ENCODE measurements at regions not wholly inside any gene's neighbourhood (a gene's known extent, or its start where the extent isn't known, plus 50 kb on each side); places are given as distances from the start of the nearest gene placed in this dataset.

- intact Hi-C loops (cut with micrococcal nuclease; ENCODE audit: unreplicated experiment) (no loop called here), in situ Hi-C loops (cut with MboI) (no loop called here)
- DNase-seq (ENCODE audit: low read depth, low spot score) (no peak), ATAC-seq (peak; percentile 69), FAIRE-seq (no peak)
- Histone ChIP-seq H4K20me1 (ENCODE audit: control insufficient read depth, insufficient read depth) (no peaks in the 10 kb centered on the region), H3K9me3 (replicated peaks; ENCODE audit: control insufficient read depth, insufficient read depth, low read length) (no peaks in the 10 kb centered on the region; the same call in 1 of the 3 replicates), H3K79me2 (ENCODE audit: control insufficient read depth, insufficient read depth, low read length) (no peaks in the 10 kb centered on the region), H3K27ac (ENCODE audit: control insufficient read depth, insufficient read depth) (no peak overlapping the region), H2AFZ (ENCODE audit: control insufficient read depth, low read depth, low read length) (no peak overlapping the region), H3K27me3 (replicated peaks in 1 of 2; ENCODE audit: control insufficient read depth in 2 of 2, insufficient read depth in 2 of 2, low read length in 1 of 2) (no peaks in the 10 kb centered on the region; a peak in 1 of 4 replicates), H3K4me3 (no peak overlapping the region), H3K9ac (ENCODE audit: control insufficient read depth, insufficient read depth, low read length) (no peak overlapping the region), H3K36me3 (ENCODE audit: control insufficient read depth in 2 of 2, insufficient read depth in 2 of 2, low read length in 1 of 2) (no peaks in the 10 kb centered on the region), H3K4me1 (ENCODE audit: control insufficient read depth, insufficient read depth, low read length) (no peaks in the 10 kb centered on the region), H3K4me2 (ENCODE audit: control insufficient read depth, insufficient read depth) (no peak overlapping the region)
- BruUV-seq (replicated peaks) = no TSS peak
- ChIA-PET CTCF (no interaction called here), SMC1A (ENCODE audit: uncharacterized antibody, unreplicated experiment) (no interaction called here), POLR2A (no interaction called here), RAD21 (ENCODE audit: unreplicated experiment) (no interaction called here)
- WGBS (ENCODE audit: insufficient coverage, insufficient replicate concordance, low lambda C conversion rate, missing lambda C conversion rate) = 0% methylated on average over 2 of the region's 2 CpGs
- TF ChIP-seq JUNB (IDR thresholded peaks at IDR 0.05) (no peak), HDGF (IDR thresholded peaks at IDR 0.05) (no peak), SREBF1 (IDR thresholded peaks at IDR 0.05; ENCODE audit: low read length) (no peak), PBX3 (IDR thresholded peaks at IDR 0.05; ENCODE audit: insufficient replicate concordance, low read depth, low read length) (no peak), ASH2L (IDR thresholded peaks at IDR 0.05; ENCODE audit: borderline replicate concordance, low read depth) (no peak), NR2F1 (conservative IDR thresholded peaks at IDR 0.05) (no peak), NFYB (IDR thresholded peaks at IDR 0.05; ENCODE audit: insufficient read depth, low read depth, low read length) (0 out of 2 replicates have a peak, but pooled peaks have one; percentile 36), FOS (IDR thresholded peaks at IDR 0.05; ENCODE audit: borderline replicate concordance, extremely low read depth, insufficient read length) (no peak), HSF1 (IDR thresholded peaks at IDR 0.05; ENCODE audit: low read depth, low read length) (no peak), YBX1 (IDR thresholded peaks at IDR 0.05) (no peak), ZNF217 (IDR thresholded peaks at IDR 0.05) (no peak), ZBED1 (IDR thresholded peaks at IDR 0.05; ENCODE audit: borderline replicate concordance) (no peak), WRNIP1 (IDR thresholded peaks at IDR 0.05; ENCODE audit: borderline replicate concordance, low read depth, low read length) (no peak), SUPT20H (IDR thresholded peaks at IDR 0.05; ENCODE audit: borderline replicate concordance, control insufficient read depth, low read depth, low read length) (no peak), RELA (IDR thresholded peaks at IDR 0.05; ENCODE audit: borderline replicate concordance, partially characterized antibody) (no peak), IRF4 (IDR thresholded peaks at IDR 0.05; ENCODE audit: low read depth, low read length) (no peak), PKNOX1 (IDR thresholded peaks at IDR 0.05) (peak; percentile 86), ELK1 (IDR thresholded peaks at IDR 0.05; ENCODE audit: low read depth, low read length) (no peak), MTA3 (IDR thresholded peaks at IDR 0.05; ENCODE audit: borderline replicate concordance, low read length) (no peak), MTA2 (IDR thresholded peaks at IDR 0.05; ENCODE audit: low read depth) (peak; percentile 34; the same call in 1 of the 2 replicates), RELB (IDR thresholded peaks at IDR 0.05; ENCODE audit: low read depth) (no peak)
These were observed 550.8 kb upstream of the CFAP20DC start for GRCh38 chr3:59600631-59601030.
